GM19328 (cell line): ENCODE measurements at regions not wholly inside any gene's neighbourhood (a gene's known extent, or its start where the extent isn't known, plus 50 kb on each side); places are given as distances from the start of the nearest gene placed in this dataset.

Experiments
- ATAC-seq: cut with Tn5 transposase; IDR thresholded peaks from one replicate; pipeline ENCODE4 v1.9.1; 2021; ENCODE audit warnings: mild to moderate bottlenecking, moderate library complexity; ENCODE audit not compliant: unreplicated experiment

- ATAC-seq = no peak
These were observed 157.6 kb upstream of the C1QTNF7 start for GRCh38 chr4:15270201-15270600.

- ATAC-seq = no peak
These were observed 141.8 kb upstream of the C1QTNF7 start for GRCh38 chr4:15286041-15286440.

GRCh38 chr4:15291122-15291521 lies 136.7 kb upstream of the C1QTNF7 start:
- ATAC-seq = no peak

- no peak for ATAC-seq
These were observed 134.1 kb upstream of the C1QTNF7 start for GRCh38 chr4:15293711-15294110.

GRCh38 chr4:15294202-15294601 lies 133.6 kb upstream of the C1QTNF7 start:
- no peak for ATAC-seq

- ATAC-seq = no peak
These were observed 133.0 kb upstream of the C1QTNF7 start for GRCh38 chr4:15294832-15295231.

GRCh38 chr4:15295421-15296162 lies 132.2 kb upstream of the C1QTNF7 start:
- no peak for ATAC-seq

GRCh38 chr4:15297344-15297743 lies 130.5 kb upstream of the C1QTNF7 start:
- no peak for ATAC-seq

- ATAC-seq = no peak
These were observed 128.2 kb upstream of the C1QTNF7 start for GRCh38 chr4:15299627-15300026.

- no peak for ATAC-seq
These were observed 124.7 kb upstream of the C1QTNF7 start for GRCh38 chr4:15303052-15303641.

GRCh38 chr4:15314974-15315373 lies 112.9 kb upstream of the C1QTNF7 start:
- ATAC-seq = no peak

GRCh38 chr4:15317246-15317645 lies 110.6 kb upstream of the C1QTNF7 start:
- ATAC-seq = no peak

- no peak for ATAC-seq
These were observed 109.0 kb upstream of the C1QTNF7 start for GRCh38 chr4:15318621-15319348.

- ATAC-seq = no peak
These were observed 107.6 kb upstream of the C1QTNF7 start for GRCh38 chr4:15320121-15320678.

- ATAC-seq = no peak
These were observed 105.8 kb upstream of the C1QTNF7 start for GRCh38 chr4:15322006-15322405.

GRCh38 chr4:15325987-15326386 lies 101.8 kb upstream of the C1QTNF7 start:
- no peak for ATAC-seq

- no peak for ATAC-seq
These were observed 100.2 kb upstream of the C1QTNF7 start for GRCh38 chr4:15327311-15328298.

GRCh38 chr4:15331930-15332329 lies 95.9 kb upstream of the C1QTNF7 start:
- ATAC-seq = no peak

GRCh38 chr4:15332377-15332776 lies 95.5 kb upstream of the C1QTNF7 start:
- no peak for ATAC-seq
